Neural cell (in vitro differentiated cells): ENCODE measurements at regions not wholly inside any gene's neighbourhood (a gene's known extent, or its start where the extent isn't known, plus 50 kb on each side); places are given as distances from the start of the nearest gene placed in this dataset.

ENCODE experiments used
- H2AFZ ChIP-seq: fragments of 200-600, 300-800 bp; sonication (generic), shearing (Covaris generic); 2 replicates; pipeline ENCODE4 v1.6.0; 2014; ENCODE audit warnings: low read depth, mild to moderate bottlenecking, antibody characterized with exemption, low read length, moderate library complexity
- H3F3A ChIP-seq: fragments of 200-600 bp; shearing (Covaris generic); 2 replicates; pipeline ENCODE4 v1.6.1; 2016; ENCODE audit warnings: mild to moderate bottlenecking, moderate library complexity, mixed read lengths, antibody characterized with exemption, low read length; ENCODE audit not compliant: insufficient read depth, poor library complexity, severe bottlenecking
- H3K27ac ChIP-seq: fragments of 200-600, 300-800 bp; sonication (generic), shearing (Covaris generic); 2 replicates; pipeline ENCODE4 v1.5.1; 2014; ENCODE audit warnings: mild to moderate bottlenecking, low read length, moderate library complexity
- H3K27me3 ChIP-seq: fragments of 300-800, 200-600 bp; sonication (generic), shearing (Covaris generic); 2 replicates; pipeline ENCODE4 v1.6.0; 2014; ENCODE audit warnings: mild to moderate bottlenecking, low read depth, low read length, moderate library complexity; ENCODE audit not compliant: insufficient read depth
- H3K36me3 ChIP-seq: fragments of 300-800, 200-600 bp; sonication (generic), shearing (Covaris generic); 2 replicates; pipeline ENCODE4 v1.5.1; 2014; ENCODE audit warnings: mild to moderate bottlenecking, antibody characterized with exemption, low read length, moderate library complexity; ENCODE audit not compliant: insufficient read depth
- H3K4me2 ChIP-seq: fragments of 300-800, 200-600 bp; sonication (generic), shearing (Covaris generic); 2 replicates; pipeline ENCODE4 v1.6.0; 2014; ENCODE audit warnings: mild to moderate bottlenecking, low read length
- H3K4me3 ChIP-seq: fragments of 300-800, 200-600 bp; sonication (generic), shearing (Covaris generic); 2 replicates; pipeline ENCODE4 v1.5.1; 2014; ENCODE audit warnings: mild to moderate bottlenecking, low read length, moderate library complexity
- H3K79me2 ChIP-seq: fragments of 200-600 bp; shearing (Covaris generic); replicated peaks from 2 replicates; pipeline ENCODE4 v1.6.0; 2014; ENCODE audit warnings: mild to moderate bottlenecking, low read length, moderate library complexity; ENCODE audit not compliant: insufficient read depth
- H3K9ac ChIP-seq: fragments of 300-800, 200-600 bp; sonication (generic), shearing (Covaris generic); 2 replicates; pipeline ENCODE4 v1.6.1; 2016; ENCODE audit warnings: mild to moderate bottlenecking, low read length, mixed read lengths
- H3K9me2 ChIP-seq: fragments of 200-600 bp; shearing (Covaris generic); 2 replicates; pipeline ENCODE4 v1.6.1; 2016; ENCODE audit warnings: mild to moderate bottlenecking, low read length, mixed read lengths; ENCODE audit not compliant: insufficient read depth
- H3K9me3 ChIP-seq: fragments of 200-600, 300-800 bp; sonication (generic), shearing (Covaris generic); 2 replicates; pipeline ENCODE4 v1.6.1; 2016; ENCODE audit warnings: mild to moderate bottlenecking, mixed run types, low read length, moderate library complexity, mixed read lengths
- H4K20me1 ChIP-seq: fragments of 200-600 bp; shearing (Covaris generic); 2 replicates; pipeline ENCODE4 v1.6.1; 2016; ENCODE audit warnings: mild to moderate bottlenecking, mixed run types; ENCODE audit not compliant: insufficient read depth
- EP300 ChIP-seq: fragments of 450-650 bp; conservative IDR thresholded peaks from 2 replicates; pipeline ENCODE4 v1.6.1; 2014; ENCODE audit warnings: antibody characterized with exemption, mild to moderate bottlenecking, moderate library complexity; ENCODE audit not compliant: poor library complexity, severe bottlenecking
- EZH2 ChIP-seq: fragments of 200-600, 300-800 bp; shearing (Covaris generic), sonication (generic); IDR thresholded peaks from 2 replicates; pipeline ENCODE4 v1.6.1; 2014; ENCODE audit warnings: antibody characterized with exemption, low read length, borderline replicate concordance, mild to moderate bottlenecking; ENCODE audit not compliant: insufficient read depth, poor library complexity, severe bottlenecking
- MXI1 ChIP-seq: fragments of 450-650 bp; conservative IDR thresholded peaks from 2 replicates; pipeline ENCODE4 v1.6.1; 2014; ENCODE audit warnings: antibody characterized with exemption, mild to moderate bottlenecking; ENCODE audit not compliant: poor library complexity, severe bottlenecking
- POLR2AphosphoS5 ChIP-seq: IDR thresholded peaks from 2 replicates; pipeline ENCODE4 v1.6.1; 2012
- RAD21 ChIP-seq: fragments of 450-650 bp; conservative IDR thresholded peaks from 2 replicates; pipeline ENCODE4 v1.6.1; 2014; ENCODE audit warnings: antibody characterized with exemption, mild to moderate bottlenecking, moderate library complexity
- SMC3 ChIP-seq: fragments of 450-650 bp; conservative IDR thresholded peaks from 2 replicates; pipeline ENCODE4 v1.6.1; 2014; ENCODE audit warnings: antibody characterized with exemption, mild to moderate bottlenecking, moderate library complexity; ENCODE audit not compliant: poor library complexity
- TAF1 ChIP-seq: IDR thresholded peaks from 2 replicates; pipeline ENCODE4 v1.6.1; 2012; ENCODE audit warnings: low read depth
- TF ChIP-seq, protein P1 (sequence below): fragments of 450-650 bp; IDR thresholded peaks from 2 replicates; pipeline ENCODE4 v1.5.1; 2014; ENCODE audit warnings: antibody characterized with exemption, mild to moderate bottlenecking, moderate library complexity; ENCODE audit not compliant: poor library complexity, severe bottlenecking
- TF ChIP-seq, protein P2 (sequence below): IDR thresholded peaks from 2 replicates; pipeline ENCODE4 v1.6.1; 2012; ENCODE audit warnings: borderline replicate concordance

DNA sequence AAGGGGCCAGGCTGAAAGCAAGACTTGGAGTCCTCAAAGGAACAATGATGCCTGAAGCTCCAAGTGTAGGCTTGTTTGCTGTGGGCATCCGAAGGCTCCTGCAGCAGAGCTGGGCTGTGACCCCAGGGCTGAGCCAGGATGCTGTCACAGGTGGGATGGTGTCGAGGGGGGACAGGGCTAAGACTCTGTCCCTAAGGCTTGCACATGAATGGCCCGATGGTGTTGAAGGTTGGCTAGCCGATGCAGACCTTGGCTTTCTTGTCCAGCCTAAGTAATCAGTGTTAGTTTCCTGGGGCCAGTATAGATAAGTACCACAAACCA is 251.0 kb downstream of the NDUFA10 start:
- Histone ChIP-seq H3K4me2 (no peak overlapping the region), H3K36me3 (no peaks in the 10 kb centered on the region), H3K9me2 (no peaks in the 10 kb centered on the region), H3K9me3 (peaks cover 8% of the 10 kb centered on the region), H3K9ac (no peak overlapping the region), H3K27me3 (peaks cover 18% of the 10 kb centered on the region), H3K27ac (no peak overlapping the region), H3K4me3 (no peak overlapping the region), H2AFZ (no peak overlapping the region), H3K79me2 (no peaks in the 10 kb centered on the region), H4K20me1 (no peaks in the 10 kb centered on the region), H3F3A (no peaks in the 10 kb centered on the region)
- TF ChIP-seq, protein P1, sequence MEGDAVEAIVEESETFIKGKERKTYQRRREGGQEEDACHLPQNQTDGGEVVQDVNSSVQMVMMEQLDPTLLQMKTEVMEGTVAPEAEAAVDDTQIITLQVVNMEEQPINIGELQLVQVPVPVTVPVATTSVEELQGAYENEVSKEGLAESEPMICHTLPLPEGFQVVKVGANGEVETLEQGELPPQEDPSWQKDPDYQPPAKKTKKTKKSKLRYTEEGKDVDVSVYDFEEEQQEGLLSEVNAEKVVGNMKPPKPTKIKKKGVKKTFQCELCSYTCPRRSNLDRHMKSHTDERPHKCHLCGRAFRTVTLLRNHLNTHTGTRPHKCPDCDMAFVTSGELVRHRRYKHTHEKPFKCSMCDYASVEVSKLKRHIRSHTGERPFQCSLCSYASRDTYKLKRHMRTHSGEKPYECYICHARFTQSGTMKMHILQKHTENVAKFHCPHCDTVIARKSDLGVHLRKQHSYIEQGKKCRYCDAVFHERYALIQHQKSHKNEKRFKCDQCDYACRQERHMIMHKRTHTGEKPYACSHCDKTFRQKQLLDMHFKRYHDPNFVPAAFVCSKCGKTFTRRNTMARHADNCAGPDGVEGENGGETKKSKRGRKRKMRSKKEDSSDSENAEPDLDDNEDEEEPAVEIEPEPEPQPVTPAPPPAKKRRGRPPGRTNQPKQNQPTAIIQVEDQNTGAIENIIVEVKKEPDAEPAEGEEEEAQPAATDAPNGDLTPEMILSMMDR = no peak
- TF ChIP-seq TAF1 (no peak), RAD21 (no peak), SMC3 (no peak), POLR2AphosphoS5 (no peak), MXI1 (no peak), EZH2 (no peak), EP300 (no peak)
- TF ChIP-seq, protein P2, sequence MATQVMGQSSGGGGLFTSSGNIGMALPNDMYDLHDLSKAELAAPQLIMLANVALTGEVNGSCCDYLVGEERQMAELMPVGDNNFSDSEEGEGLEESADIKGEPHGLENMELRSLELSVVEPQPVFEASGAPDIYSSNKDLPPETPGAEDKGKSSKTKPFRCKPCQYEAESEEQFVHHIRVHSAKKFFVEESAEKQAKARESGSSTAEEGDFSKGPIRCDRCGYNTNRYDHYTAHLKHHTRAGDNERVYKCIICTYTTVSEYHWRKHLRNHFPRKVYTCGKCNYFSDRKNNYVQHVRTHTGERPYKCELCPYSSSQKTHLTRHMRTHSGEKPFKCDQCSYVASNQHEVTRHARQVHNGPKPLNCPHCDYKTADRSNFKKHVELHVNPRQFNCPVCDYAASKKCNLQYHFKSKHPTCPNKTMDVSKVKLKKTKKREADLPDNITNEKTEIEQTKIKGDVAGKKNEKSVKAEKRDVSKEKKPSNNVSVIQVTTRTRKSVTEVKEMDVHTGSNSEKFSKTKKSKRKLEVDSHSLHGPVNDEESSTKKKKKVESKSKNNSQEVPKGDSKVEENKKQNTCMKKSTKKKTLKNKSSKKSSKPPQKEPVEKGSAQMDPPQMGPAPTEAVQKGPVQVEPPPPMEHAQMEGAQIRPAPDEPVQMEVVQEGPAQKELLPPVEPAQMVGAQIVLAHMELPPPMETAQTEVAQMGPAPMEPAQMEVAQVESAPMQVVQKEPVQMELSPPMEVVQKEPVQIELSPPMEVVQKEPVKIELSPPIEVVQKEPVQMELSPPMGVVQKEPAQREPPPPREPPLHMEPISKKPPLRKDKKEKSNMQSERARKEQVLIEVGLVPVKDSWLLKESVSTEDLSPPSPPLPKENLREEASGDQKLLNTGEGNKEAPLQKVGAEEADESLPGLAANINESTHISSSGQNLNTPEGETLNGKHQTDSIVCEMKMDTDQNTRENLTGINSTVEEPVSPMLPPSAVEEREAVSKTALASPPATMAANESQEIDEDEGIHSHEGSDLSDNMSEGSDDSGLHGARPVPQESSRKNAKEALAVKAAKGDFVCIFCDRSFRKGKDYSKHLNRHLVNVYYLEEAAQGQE = no peak

DNA sequence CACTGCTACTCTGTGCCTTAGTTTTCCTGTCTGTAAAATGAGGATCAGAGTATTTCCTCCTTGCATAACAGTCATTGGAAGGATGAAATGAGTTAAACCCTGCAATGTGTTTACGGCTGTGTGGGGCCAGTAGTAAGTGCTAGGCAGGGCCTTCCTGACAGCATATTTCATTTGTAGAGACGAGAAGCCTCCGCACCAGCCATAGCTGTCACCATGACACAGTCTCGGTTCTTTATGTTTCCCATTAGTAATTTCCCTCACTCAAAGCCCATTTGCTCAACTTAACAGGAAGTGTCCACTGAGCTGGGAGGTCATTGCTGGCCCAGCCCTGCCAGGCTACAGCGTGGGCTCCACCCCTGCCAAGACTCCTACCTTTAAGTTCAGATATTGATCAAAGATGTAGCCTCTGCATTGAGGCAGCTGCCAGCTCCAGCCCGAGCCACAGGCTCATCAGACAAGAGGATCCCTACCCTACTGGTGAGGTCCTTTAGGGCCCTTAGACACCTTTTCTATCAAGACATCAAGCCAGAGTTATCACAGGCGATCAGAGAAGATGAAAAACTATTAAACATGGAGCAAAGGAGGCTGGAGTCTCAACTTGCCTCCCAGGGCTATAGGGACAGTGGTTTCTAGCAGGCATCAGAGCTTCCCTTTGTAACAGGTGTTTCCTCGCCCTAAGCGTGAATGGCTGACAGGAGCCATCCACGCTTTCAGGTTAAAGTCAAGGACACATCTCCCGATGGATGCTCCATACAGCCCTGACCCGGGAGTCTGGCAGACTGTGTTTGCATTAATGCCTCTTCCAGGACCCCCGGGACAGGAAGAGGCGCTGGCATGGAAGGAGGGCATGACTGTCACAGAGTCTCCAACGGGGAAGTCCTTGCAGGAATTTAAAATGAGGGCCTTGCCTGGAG is 251.7 kb downstream of the NDUFA10 start:
- Histone ChIP-seq H3K9ac (no peak overlapping the region), H4K20me1 (no peaks in the 10 kb centered on the region), H3K9me2 (no peaks in the 10 kb centered on the region), H3K4me2 (no peak overlapping the region), H2AFZ (no peak overlapping the region), H3K27ac (no peak overlapping the region), H3K79me2 (no peaks in the 10 kb centered on the region), H3K27me3 (peaks cover 18% of the 10 kb centered on the region), H3K4me3 (no peak overlapping the region), H3K36me3 (no peaks in the 10 kb centered on the region), H3F3A (no peaks in the 10 kb centered on the region), H3K9me3 (peaks cover 8% of the 10 kb centered on the region)
- TF ChIP-seq MXI1 (no peak), RAD21 (no peak), TAF1 (no peak), POLR2AphosphoS5 (no peak), EP300 (no peak), EZH2 (no peak), SMC3 (no peak)
- TF ChIP-seq, protein P1 = no peak
- TF ChIP-seq, protein P2 = no peak
